H1 (cell line): ENCODE measurements at regions not wholly inside any gene's neighbourhood (a gene's known extent, or its start where the extent isn't known, plus 50 kb on each side); places are given as distances from the start of the nearest gene placed in this dataset.

Source experiments
- CTCF ChIA-PET: fragments of 300-600 bp; sonication (Branson Sonifier 250); formaldehyde crosslinking; loops from one replicate; lab custom pipeline; 2021; ENCODE audit not compliant: partially characterized antibody; lab: Charles Lee
- POLR2A ChIA-PET: fragments of 300-600 bp; sonication (Branson Sonifier 250); formaldehyde crosslinking; loops from one replicate; lab custom pipeline; 2021; ENCODE audit warnings: inconsistent platforms; ENCODE audit not compliant: partially characterized antibody; lab: Charles Lee
- DNase-seq, 2 experiments: peaks; one replicate each; pipeline versions ENCODE4 v3.0.0 to v3.0.0-alpha.2; 2010 to 2022; ENCODE audit warnings: low spot score in 2 of 2, low read depth in 1 of 2, mixed read lengths in 1 of 2
- FAIRE-seq: peaks from 2 replicates; lab custom pipeline; 2011; peaks lifted over from hg19 to GRCh38; lab: Jason Lieb, UNC
- H2AFZ ChIP-seq: 2 replicates; pipeline ENCODE4 v1.8.1; 2012; ENCODE audit warnings: low read length, inconsistent platforms
- H2AK5ac ChIP-seq: 2 replicates; pipeline ENCODE4 v1.6.1; 2013; ENCODE audit warnings: low read depth, low read length
- H2BK120ac ChIP-seq: replicated peaks from 2 replicates; pipeline ENCODE3; 2013; ENCODE audit warnings: low read depth, low read length, inconsistent platforms
- H2BK12ac ChIP-seq: 2 replicates; pipeline ENCODE4 v1.6.1; 2013; ENCODE audit warnings: low read depth, low read length
- H2BK15ac ChIP-seq: 2 replicates; pipeline ENCODE4 v1.6.1; 2013; ENCODE audit warnings: low read length
- H2BK20ac ChIP-seq: 2 replicates; pipeline ENCODE4 v1.6.1; 2013; ENCODE audit warnings: low read length
- H2BK5ac ChIP-seq: 2 replicates; pipeline ENCODE4 v1.6.1; 2013; ENCODE audit warnings: low read depth, low read length
- H3K14ac ChIP-seq: 2 replicates; pipeline ENCODE4 v1.6.1; 2013; ENCODE audit warnings: inconsistent platforms; ENCODE audit not compliant: insufficient read length
- H3K18ac ChIP-seq: 2 replicates; pipeline ENCODE4 v1.6.1; 2013; ENCODE audit warnings: low read length; ENCODE audit errors: extremely low read depth
- H3K23ac ChIP-seq: 2 replicates; pipeline ENCODE4 v1.6.1; 2013; ENCODE audit warnings: inconsistent platforms; ENCODE audit not compliant: insufficient read length
- H3K23me2 ChIP-seq: 2 replicates; pipeline ENCODE4 v1.6.1; 2013; ENCODE audit warnings: low read depth, low read length
- H3K27ac ChIP-seq: 2 replicates; pipeline ENCODE4 v1.6.1; 2011; ENCODE audit warnings: low read depth, low read length, inconsistent platforms
- H3K27me3 ChIP-seq, 4 experiments: replicated peaks in 1 of 4; 1 replicate in 1 of 4; 2 replicates in 3 of 4; pipeline versions ENCODE4 v1.6.1 to v1.8.1; 2011 to 2013; ENCODE audit warnings: low read length in 3 of 4, mild to moderate bottlenecking in 3 of 4, inconsistent platforms in 2 of 4, mixed read lengths in 2 of 4, moderate library complexity in 1 of 4; ENCODE audit not compliant: control insufficient read depth in 3 of 4, insufficient read depth in 3 of 4; ENCODE audit errors: extremely low read depth in 1 of 4
- H3K36me3 ChIP-seq, 4 experiments: 2 replicates each; pipeline versions ENCODE4 v1.6.1 to v1.8.1; 2011 to 2013; ENCODE audit warnings: mild to moderate bottlenecking in 4 of 4, low read length in 3 of 4, moderate library complexity in 2 of 4, control low read depth in 1 of 4, inconsistent platforms in 1 of 4; ENCODE audit not compliant: insufficient read depth in 4 of 4, control insufficient read depth in 2 of 4
- H3K4ac ChIP-seq: replicated peaks from 2 replicates; pipeline ENCODE3; 2013; ENCODE audit warnings: low read length, low read depth, mixed read lengths, inconsistent platforms; ENCODE audit not compliant: insufficient read length
- H3K4me1 ChIP-seq, 4 experiments: replicated peaks in 1 of 4; 1 replicate in 1 of 4; 2 replicates in 3 of 4; pipeline versions ENCODE4 v1.6.1 to v1.8.1; 2011 to 2013; ENCODE audit warnings: low read length in 3 of 4, inconsistent platforms in 2 of 4, mixed read lengths in 1 of 4; ENCODE audit not compliant: insufficient read depth in 4 of 4, control insufficient read depth in 3 of 4
- H3K4me2 ChIP-seq, 2 experiments: 2 replicates each; pipeline versions ENCODE4 v1.6.1 to v1.8.1; 2011 to 2013; ENCODE audit warnings: low read depth in 2 of 2, low read length in 2 of 2, control low read depth in 1 of 2, inconsistent platforms in 1 of 2, mild to moderate bottlenecking in 1 of 2; ENCODE audit not compliant: insufficient read depth in 1 of 2
- H3K4me3 ChIP-seq, 4 experiments: fragments of 200-600, 300-600 bp in 1 of 4; sonication (generic), shearing (Covaris generic), sonication (Bioruptor Twin) in 1 of 4; 2 replicates each; pipeline versions ENCODE4 v1.5.1 to v1.8.1; 2011 to 2016; ENCODE audit warnings: low read length in 4 of 4, low read depth in 3 of 4, control low read depth in 2 of 4, inconsistent platforms in 2 of 4, mild to moderate bottlenecking in 2 of 4, mixed read lengths in 1 of 4, moderate library complexity in 1 of 4; ENCODE audit not compliant: insufficient read depth in 2 of 4; ENCODE audit errors: extremely low read depth in 1 of 4
- H3K56ac ChIP-seq: replicated peaks from 2 replicates; pipeline ENCODE3; 2013; ENCODE audit warnings: low read depth, mild to moderate bottlenecking, mixed read lengths, low read length, inconsistent platforms; ENCODE audit not compliant: insufficient read length
- H3K79me1 ChIP-seq: 2 replicates; pipeline ENCODE4 v1.6.1; 2013; ENCODE audit warnings: low read depth, low read length, control low read depth
- H3K79me2 ChIP-seq, 2 experiments: 2 replicates each; pipeline versions ENCODE4 v1.6.1 to v1.8.1; 2012 to 2013; ENCODE audit warnings: low read length in 2 of 2, mild to moderate bottlenecking in 2 of 2, inconsistent platforms in 1 of 2; ENCODE audit not compliant: insufficient read depth in 2 of 2, control insufficient read depth in 1 of 2
- H3K9ac ChIP-seq, 4 experiments: replicated peaks in 1 of 4; 1 replicate in 1 of 4; 2 replicates in 3 of 4; pipeline versions ENCODE4 v1.6.1 to v1.8.1; 2011 to 2013; ENCODE audit warnings: low read depth in 3 of 4, low read length in 3 of 4, control low read depth in 2 of 4, mild to moderate bottlenecking in 2 of 4, moderate library complexity in 2 of 4, inconsistent platforms in 1 of 4; ENCODE audit errors: extremely low read depth in 1 of 4
- H3K9me3 ChIP-seq, 2 experiments: 2 replicates each; pipeline versions ENCODE4 v1.6.1 to v1.8.1; 2012 to 2013; ENCODE audit warnings: mild to moderate bottlenecking in 2 of 2, moderate library complexity in 2 of 2, control low read depth in 1 of 2, inconsistent platforms in 1 of 2, low read depth in 1 of 2, low read length in 1 of 2, mixed read lengths in 1 of 2; ENCODE audit not compliant: insufficient read depth in 2 of 2
- H4K20me1 ChIP-seq, 2 experiments: replicated peaks in 1 of 2; 2 replicates each; pipeline versions ENCODE3 to v1.8.1; 2011 to 2013; ENCODE audit warnings: inconsistent platforms in 2 of 2, low read length in 2 of 2, mild to moderate bottlenecking in 1 of 2; ENCODE audit not compliant: insufficient read depth in 2 of 2, control insufficient read depth in 1 of 2
- H4K5ac ChIP-seq: 2 replicates; pipeline ENCODE4 v1.6.1; 2013; ENCODE audit warnings: low read length, low read depth, mixed read lengths, inconsistent platforms; ENCODE audit not compliant: insufficient read length
- H4K8ac ChIP-seq: 2 replicates; pipeline ENCODE4 v1.8.0; 2013; ENCODE audit warnings: mild to moderate bottlenecking, moderate library complexity, low read length, inconsistent platforms; ENCODE audit not compliant: insufficient read depth; ENCODE audit errors: extremely low read depth
- H4K91ac ChIP-seq: replicated peaks from 2 replicates; pipeline ENCODE3; 2013; ENCODE audit warnings: low read length, mixed read lengths, inconsistent platforms; ENCODE audit not compliant: insufficient read length
- BCL11A ChIP-seq, 2 experiments: IDR thresholded peaks; one replicate each; pipeline ENCODE4 v1.6.1; 2011; ENCODE audit warnings: low read depth in 2 of 2, low read length in 2 of 2, mild to moderate bottlenecking in 2 of 2
- BRCA1 ChIP-seq: IDR thresholded peaks from 2 replicates; pipeline ENCODE4 v1.6.1; 2012; ENCODE audit warnings: low read depth, low read length, improper control_type of control experiment
- CBX5 ChIP-seq: fragments of 300-800, 300-1000 bp; sonication (generic); IDR thresholded peaks from 2 replicates; pipeline ENCODE4 v1.7.1; 2016; ENCODE audit warnings: antibody characterized with exemption, low read length, low read depth
- EP300 ChIP-seq, 2 experiments: IDR thresholded peaks; 1 replicate in 1 of 2; 2 replicates in 1 of 2; pipeline ENCODE4 v1.6.1; 2011 to 2012; ENCODE audit warnings: low read depth in 2 of 2, low read length in 2 of 2, mild to moderate bottlenecking in 2 of 2, borderline replicate concordance in 1 of 2, inconsistent platforms in 1 of 2, moderate library complexity in 1 of 2
- JUN ChIP-seq: IDR thresholded peaks from 2 replicates; pipeline ENCODE4 v1.6.1; 2011; ENCODE audit warnings: low read depth, mild to moderate bottlenecking, improper control_type of control experiment, low read length
- POLR2A ChIP-seq, 2 experiments: IDR thresholded peaks; 1 replicate in 1 of 2; 2 replicates in 1 of 2; pipeline ENCODE4 v1.6.1; 2011; ENCODE audit warnings: low read depth in 2 of 2, low read length in 2 of 2, mild to moderate bottlenecking in 2 of 2; ENCODE audit errors: control extremely low read depth in 1 of 2
- RAD21 ChIP-seq, 2 experiments: IDR thresholded peaks in 1 of 2; conservative IDR thresholded peaks in 1 of 2; 2 replicates each; pipeline ENCODE4 v1.6.1; 2011; ENCODE audit warnings: low read depth in 2 of 2, low read length in 2 of 2, improper control_type of control experiment in 1 of 2, inconsistent platforms in 1 of 2, mild to moderate bottlenecking in 1 of 2, moderate library complexity in 1 of 2
- RXRA ChIP-seq: IDR thresholded peaks from 2 replicates; pipeline ENCODE4 v1.6.1; 2011; ENCODE audit warnings: low read depth, mild to moderate bottlenecking, low read length, moderate library complexity; ENCODE audit not compliant: insufficient read depth
- SP2 ChIP-seq: IDR thresholded peaks from 2 replicates; pipeline ENCODE4 v1.6.1; 2012; ENCODE audit warnings: mild to moderate bottlenecking, low read length, inconsistent platforms
- TAF7 ChIP-seq: optimal IDR thresholded peaks from 2 replicates; pipeline ENCODE3; 2011; ENCODE audit warnings: low read depth, mild to moderate bottlenecking, inconsistent platforms, low read length, moderate library complexity, borderline replicate concordance
- TBP ChIP-seq: IDR thresholded peaks from 2 replicates; pipeline ENCODE4 v1.6.1; 2011; ENCODE audit warnings: low read depth, low read length, improper control_type of control experiment
- YY1 ChIP-seq: IDR thresholded peaks from 2 replicates; pipeline ENCODE4 v1.6.1; 2011; ENCODE audit warnings: low read depth, mild to moderate bottlenecking, low read length
- ZNF274 ChIP-seq: IDR thresholded peaks from 2 replicates; pipeline ENCODE4 v1.7.0; 2012; ENCODE audit warnings: low read length, borderline replicate concordance; ENCODE audit errors: extremely low read depth
- WGBS, 2 experiments: shearing (Covaris generic) in 1 of 2; methylation state at CpG; one replicate each; pipeline versions ENCODE4 v1.1.6 to v1.1.7; 2013 to 2015; ENCODE audit warnings: low lambda C conversion rate in 2 of 2, mixed read lengths in 2 of 2, inconsistent platforms in 1 of 2, low coverage in 1 of 2, missing lambda C conversion rate in 1 of 2; ENCODE audit not compliant: insufficient replicate concordance in 2 of 2, insufficient coverage in 1 of 2, insufficient read length in 1 of 2; ENCODE audit errors: extremely low coverage in 1 of 2, missing lambda C conversion rate in 1 of 2; 5-methylcytosine and 5-hydroxymethylcytosine counted together

DNA sequence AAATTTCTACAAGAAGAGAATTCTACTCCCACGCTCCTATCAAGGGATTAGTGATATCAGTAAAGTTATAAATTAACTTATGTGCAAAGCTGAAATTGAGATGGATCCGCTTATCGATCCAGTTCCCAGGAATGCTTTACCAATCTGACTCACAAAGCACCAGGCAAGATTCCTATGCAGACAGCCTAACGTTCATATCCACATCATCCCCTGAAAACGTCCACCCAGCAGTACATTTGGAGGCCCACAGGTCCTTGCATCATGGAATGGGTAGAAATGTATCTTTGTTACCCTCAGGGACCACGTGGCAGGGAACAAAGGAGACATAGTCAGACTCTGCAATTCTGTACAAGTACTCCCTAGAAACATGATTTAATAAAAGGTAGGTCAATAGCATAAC, 147.4 kb downstream of the ESM1 start:
- no peak overlapping the region for H2BK12ac ChIP-seq
- H4K5ac ChIP-seq: no peak overlapping the region
- H3K18ac ChIP-seq: no peak overlapping the region
- no peak overlapping the region for H3K4me2 ChIP-seq
- CTCF ChIA-PET: interaction anchor here (1.2 to 1.4 kb wide), 2 partner anchors 29 to 321 kb away, joined by 3 to 5 read pairs; no protein-coding TSS in a partner anchor
- no peak overlapping the region for H3K9ac ChIP-seq
- H2BK15ac ChIP-seq: no peak overlapping the region
- H3K23ac ChIP-seq: no peak overlapping the region
- TF ChIP-seq TAF7: no peak
- TF ChIP-seq RXRA: no peak
- TF ChIP-seq POLR2A (IDR thresholded peaks at IDR 0.05; ENCODE audit: control extremely low read depth in 1 of 2, low read depth in 2 of 2, low read length in 2 of 2): no peak
- TF ChIP-seq SP2: no peak
- no peak for TF ChIP-seq EP300 (IDR thresholded peaks at IDR 0.05; ENCODE audit: borderline replicate concordance in 1 of 2, low read depth in 2 of 2, low read length in 2 of 2)
- TF ChIP-seq YY1: no peak
- no peak for TF ChIP-seq CBX5
- TF ChIP-seq BRCA1: no peak
- TF ChIP-seq TBP: no peak
- no peak for TF ChIP-seq BCL11A (IDR thresholded peaks at IDR 0.05; ENCODE audit: low read depth in 2 of 2, low read length in 2 of 2)
- no peak for TF ChIP-seq JUN
- TF ChIP-seq ZNF274: no peak
- no peak for TF ChIP-seq RAD21 (IDR thresholded peaks at IDR 0.05 in 1 of 2, conservative IDR thresholded peaks at IDR 0.05 in 1 of 2; ENCODE audit: low read depth in 2 of 2, low read length in 2 of 2)
- no peak overlapping the region for H3K4ac ChIP-seq
- 92% methylated on average over 6 of the region's 6 CpGs; no CpG with 5 or more reads in 1 of the 2 experiments for WGBS, 2 experiments
- no peaks in the 10 kb centered on the region for H3K79me2 ChIP-seq
- no peak overlapping the region for H2AK5ac ChIP-seq
- H4K8ac ChIP-seq: no peak overlapping the region
- no peaks in the 10 kb centered on the region for H4K20me1 ChIP-seq
- H3K14ac ChIP-seq: no peak overlapping the region
- no peaks in the 10 kb centered on the region for H3K36me3 ChIP-seq
- no peaks in the 10 kb centered on the region for H3K23me2 ChIP-seq
- H3K27me3 ChIP-seq: no peaks in the 10 kb centered on the region
- no peak overlapping the region for H3K56ac ChIP-seq
- H3K79me1 ChIP-seq: no peaks in the 10 kb centered on the region
- DNase-seq (no peak), FAIRE-seq (no peak)
- no peak overlapping the region for H4K91ac ChIP-seq
- H3K27ac ChIP-seq: no peak overlapping the region
- no peak overlapping the region for H2AFZ ChIP-seq
- no peak overlapping the region for H2BK20ac ChIP-seq
- no peak overlapping the region for H2BK120ac ChIP-seq
- H2BK5ac ChIP-seq: no peak overlapping the region
- POLR2A ChIA-PET: no interaction called here
- no peak overlapping the region for H3K4me3 ChIP-seq
- no peaks in the 10 kb centered on the region for H3K4me1 ChIP-seq
- no peaks in the 10 kb centered on the region for H3K9me3 ChIP-seq
